ENCODE measurements at regions not wholly inside any gene's neighbourhood (a gene's known extent, or its start where the extent isn't known, plus 50 kb on each side); places are given as distances from the start of the nearest gene placed in this dataset.
A peak's percentile ranks its signal among the peaks of the same experiment; 100 is the strongest.

DNA sequence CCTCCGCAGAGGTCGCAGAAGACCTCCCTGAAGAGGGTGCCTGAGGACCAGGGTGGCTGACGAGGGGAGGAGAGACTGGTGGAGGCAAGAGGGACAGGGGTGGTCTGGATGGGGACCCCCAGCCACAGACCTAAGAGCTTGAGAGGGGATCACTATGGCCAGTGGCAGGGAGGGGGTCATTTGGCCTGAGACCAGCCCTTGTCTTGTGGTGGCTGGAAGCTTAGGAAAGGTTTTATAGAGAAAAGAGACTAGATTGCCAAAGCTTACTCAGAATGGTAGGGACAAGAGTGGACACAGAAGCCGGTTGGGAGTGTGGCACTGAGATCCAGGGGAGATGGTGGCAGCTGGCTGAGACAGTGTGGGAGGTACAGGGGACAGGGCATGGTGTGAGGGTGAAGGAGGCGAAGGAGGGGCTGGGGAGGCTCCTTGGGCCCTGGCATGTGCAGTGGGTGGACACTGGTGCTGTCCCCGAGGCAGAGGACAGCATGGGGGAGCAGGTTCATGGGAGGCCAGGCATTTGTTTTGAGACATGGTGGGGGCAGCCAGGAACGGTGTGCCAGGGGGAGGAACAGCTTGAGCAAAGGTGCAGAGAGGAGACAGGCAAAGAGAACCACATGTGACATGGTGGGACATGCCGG lies 123.0 kb downstream of the C9orf50 start:
- no peak for TF ChIP-seq BACH2 (CRISPR knock-in tag; IDR thresholded peaks at IDR 0.05; ENCODE audit: borderline replicate concordance)
- TF ChIP-seq, protein P1, sequence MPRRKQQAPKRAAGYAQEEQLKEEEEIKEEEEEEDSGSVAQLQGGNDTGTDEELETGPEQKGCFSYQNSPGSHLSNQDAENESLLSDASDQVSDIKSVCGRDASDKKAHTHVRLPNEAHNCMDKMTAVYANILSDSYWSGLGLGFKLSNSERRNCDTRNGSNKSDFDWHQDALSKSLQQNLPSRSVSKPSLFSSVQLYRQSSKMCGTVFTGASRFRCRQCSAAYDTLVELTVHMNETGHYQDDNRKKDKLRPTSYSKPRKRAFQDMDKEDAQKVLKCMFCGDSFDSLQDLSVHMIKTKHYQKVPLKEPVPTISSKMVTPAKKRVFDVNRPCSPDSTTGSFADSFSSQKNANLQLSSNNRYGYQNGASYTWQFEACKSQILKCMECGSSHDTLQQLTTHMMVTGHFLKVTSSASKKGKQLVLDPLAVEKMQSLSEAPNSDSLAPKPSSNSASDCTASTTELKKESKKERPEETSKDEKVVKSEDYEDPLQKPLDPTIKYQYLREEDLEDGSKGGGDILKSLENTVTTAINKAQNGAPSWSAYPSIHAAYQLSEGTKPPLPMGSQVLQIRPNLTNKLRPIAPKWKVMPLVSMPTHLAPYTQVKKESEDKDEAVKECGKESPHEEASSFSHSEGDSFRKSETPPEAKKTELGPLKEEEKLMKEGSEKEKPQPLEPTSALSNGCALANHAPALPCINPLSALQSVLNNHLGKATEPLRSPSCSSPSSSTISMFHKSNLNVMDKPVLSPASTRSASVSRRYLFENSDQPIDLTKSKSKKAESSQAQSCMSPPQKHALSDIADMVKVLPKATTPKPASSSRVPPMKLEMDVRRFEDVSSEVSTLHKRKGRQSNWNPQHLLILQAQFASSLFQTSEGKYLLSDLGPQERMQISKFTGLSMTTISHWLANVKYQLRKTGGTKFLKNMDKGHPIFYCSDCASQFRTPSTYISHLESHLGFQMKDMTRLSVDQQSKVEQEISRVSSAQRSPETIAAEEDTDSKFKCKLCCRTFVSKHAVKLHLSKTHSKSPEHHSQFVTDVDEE (CRISPR knock-in tag; IDR thresholded peaks at IDR 0.05) = no peak
- no peak for ATAC-seq

- ATAC-seq = peak; percentile 40
- TF ChIP-seq ZNF70 (CRISPR knock-in tag; IDR thresholded peaks at IDR 0.05) (0 out of 2 replicates have a peak, but pooled peaks have one; percentile 5), ZNF8 (CRISPR knock-in tag; IDR thresholded peaks at IDR 0.05) (no peak), ZFP3 (CRISPR knock-in tag; IDR thresholded peaks at IDR 0.05) (no peak), OSR1 (CRISPR knock-in tag; IDR thresholded peaks at IDR 0.05) (no peak), BACH2 (CRISPR knock-in tag; IDR thresholded peaks at IDR 0.05; ENCODE audit: borderline replicate concordance) (no peak), PPARA (CRISPR knock-in tag; IDR thresholded peaks at IDR 0.05; ENCODE audit: borderline replicate concordance) (no peak), CREB5 (CRISPR knock-in tag; IDR thresholded peaks at IDR 0.05; ENCODE audit: low read depth) (0 out of 2 replicates have a peak, but pooled peaks have one; percentile 28), TCF4 (CRISPR knock-in tag; IDR thresholded peaks at IDR 0.05; ENCODE audit: borderline replicate concordance) (0 out of 2 replicates have a peak, but pooled peaks have one; percentile 15), SNAI2 (CRISPR knock-in tag; IDR thresholded peaks at IDR 0.05) (no peak), ISL1 (CRISPR knock-in tag; IDR thresholded peaks at IDR 0.05) (no peak), ZNF565 (CRISPR knock-in tag; conservative IDR thresholded peaks at IDR 0.05; ENCODE audit: low read depth) (no peak), ESRRG (CRISPR knock-in tag; IDR thresholded peaks at IDR 0.05) (no peak), PATZ1 (CRISPR knock-in tag; IDR thresholded peaks at IDR 0.05; ENCODE audit: borderline replicate concordance) (no peak)
- TF ChIP-seq, protein P1 (CRISPR knock-in tag; IDR thresholded peaks at IDR 0.05) = no peak; the same call in 1 of the 2 replicates
- TF ChIP-seq, protein P2, sequence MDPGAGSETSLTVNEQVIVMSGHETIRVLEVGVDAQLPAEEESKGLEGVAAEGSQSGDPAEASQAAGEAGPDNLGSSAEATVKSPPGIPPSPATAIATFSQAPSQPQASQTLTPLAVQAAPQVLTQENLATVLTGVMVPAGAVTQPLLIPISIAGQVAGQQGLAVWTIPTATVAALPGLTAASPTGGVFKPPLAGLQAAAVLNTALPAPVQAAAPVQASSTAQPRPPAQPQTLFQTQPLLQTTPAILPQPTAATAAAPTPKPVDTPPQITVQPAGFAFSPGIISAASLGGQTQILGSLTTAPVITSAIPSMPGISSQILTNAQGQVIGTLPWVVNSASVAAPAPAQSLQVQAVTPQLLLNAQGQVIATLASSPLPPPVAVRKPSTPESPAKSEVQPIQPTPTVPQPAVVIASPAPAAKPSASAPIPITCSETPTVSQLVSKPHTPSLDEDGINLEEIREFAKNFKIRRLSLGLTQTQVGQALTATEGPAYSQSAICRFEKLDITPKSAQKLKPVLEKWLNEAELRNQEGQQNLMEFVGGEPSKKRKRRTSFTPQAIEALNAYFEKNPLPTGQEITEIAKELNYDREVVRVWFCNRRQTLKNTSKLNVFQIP (CRISPR knock-in tag; IDR thresholded peaks at IDR 0.05; ENCODE audit: borderline replicate concordance, low read depth) = no peak
- TF ChIP-seq, protein P3, sequence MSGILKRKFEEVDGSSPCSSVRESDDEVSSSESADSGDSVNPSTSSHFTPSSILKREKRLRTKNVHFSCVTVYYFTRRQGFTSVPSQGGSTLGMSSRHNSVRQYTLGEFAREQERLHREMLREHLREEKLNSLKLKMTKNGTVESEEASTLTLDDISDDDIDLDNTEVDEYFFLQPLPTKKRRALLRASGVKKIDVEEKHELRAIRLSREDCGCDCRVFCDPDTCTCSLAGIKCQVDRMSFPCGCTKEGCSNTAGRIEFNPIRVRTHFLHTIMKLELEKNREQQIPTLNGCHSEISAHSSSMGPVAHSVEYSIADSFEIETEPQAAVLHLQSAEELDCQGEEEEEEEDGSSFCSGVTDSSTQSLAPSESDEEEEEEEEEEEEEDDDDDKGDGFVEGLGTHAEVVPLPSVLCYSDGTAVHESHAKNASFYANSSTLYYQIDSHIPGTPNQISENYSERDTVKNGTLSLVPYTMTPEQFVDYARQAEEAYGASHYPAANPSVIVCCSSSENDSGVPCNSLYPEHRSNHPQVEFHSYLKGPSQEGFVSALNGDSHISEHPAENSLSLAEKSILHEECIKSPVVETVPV (CRISPR knock-in tag; IDR thresholded peaks at IDR 0.05) = no peak
Measured at GRCh38 chr9:129497005-129497812, 123.7 kb downstream of the C9orf50 start.

Data from SK-N-SH treated with all-trans-retinoic acid at 6 μM for 48 hours (cell line).